ENCODE measurements at regions not wholly inside any gene's neighbourhood (a gene's known extent, or its start where the extent isn't known, plus 50 kb on each side); places are given as distances from the start of the nearest gene placed in this dataset.

- TF ChIP-seq CTCF (IDR thresholded peaks at IDR 0.05): no peak
- no peak for TF ChIP-seq YY1 (IDR thresholded peaks at IDR 0.05; ENCODE audit: low read depth)
- no peak for TF ChIP-seq EZH2phosphoT487 (IDR thresholded peaks at IDR 0.05; ENCODE audit: borderline replicate concordance, low read depth)
- no peak for TF ChIP-seq MAX (IDR thresholded peaks at IDR 0.05; ENCODE audit: low read depth)
- no peak for TF ChIP-seq GABPA (IDR thresholded peaks at IDR 0.05; ENCODE audit: low read depth)
- no peak for TF ChIP-seq USF2 (IDR thresholded peaks at IDR 0.05; ENCODE audit: borderline replicate concordance, low read depth, low read length)
- no peak for TF ChIP-seq EP300 (IDR thresholded peaks at IDR 0.05; ENCODE audit: borderline replicate concordance in 1 of 2, low read depth in 1 of 2, low read length in 1 of 2)
- no peak for TF ChIP-seq POLR2AphosphoS5 (IDR thresholded peaks at IDR 0.05; ENCODE audit: low read depth, low read length)
Measured at GRCh38 chr6:113774127-113774825, 82.9 kb upstream of the MARCKS start.

All from SK-N-SH (cell line).